ENCODE measurements at regions not wholly inside any gene's neighbourhood (a gene's known extent, or its start where the extent isn't known, plus 50 kb on each side); places are given as distances from the start of the nearest gene placed in this dataset.

GRCh38 chr10:84900141-84900540 lies 571.8 kb downstream of the CCSER2 start (continued):
- TF ChIP-seq JUNB (IDR thresholded peaks at IDR 0.05; ENCODE audit: unreplicated experiment) = no peak
- no peak for TF ChIP-seq CREB1 (CRISPR knock-in tag; IDR thresholded peaks at IDR 0.05; ENCODE audit: low read depth)
- TF ChIP-seq EZH2phosphoT487 (IDR thresholded peaks at IDR 0.05; ENCODE audit: unreplicated experiment) = no peak

- H2AFZ ChIP-seq = no peak overlapping the region
- Mint-ChIP-seq H3K9me3 (peaks cover 51% of the 10 kb centered on the region), H3K4me1 (no peaks in the 10 kb centered on the region; the same call in 2 of the 3 replicates), H3K36me3 (ENCODE audit: low read depth) (0 out of 3 replicates have a peak, but pooled peaks cover 3% of the 10 kb centered on the region), H3K4me3 (no peak overlapping the region), H3K27ac (no peak overlapping the region), H3K27me3 (ENCODE audit: insufficient read depth, low read depth, poor library complexity) (peaks cover 2% of the 10 kb centered on the region)
- DNase-seq (ENCODE audit: low spot score) = no peak
- TF ChIP-seq ETS1 (IDR thresholded peaks at IDR 0.05) (no peak), ZNF114 (CRISPR knock-in tag; IDR thresholded peaks at IDR 0.05) (no peak), NANOG (IDR thresholded peaks at IDR 0.05; ENCODE audit: borderline replicate concordance) (no peak), REST (IDR thresholded peaks at IDR 0.05; ENCODE audit: unreplicated experiment) (no peak), CREB1 (CRISPR knock-in tag; IDR thresholded peaks at IDR 0.05; ENCODE audit: low read depth) (no peak), POLR2AphosphoS5 (IDR thresholded peaks at IDR 0.05; ENCODE audit: low read depth) (no peak), CTCF (conservative IDR thresholded peaks at IDR 0.05; ENCODE audit: low read depth in 2 of 2) (no peak), EZH2phosphoT487 (IDR thresholded peaks at IDR 0.05; ENCODE audit: unreplicated experiment) (no peak), ZNF331 (CRISPR knock-in tag; IDR thresholded peaks at IDR 0.05; ENCODE audit: low read depth) (no peak), JUNB (IDR thresholded peaks at IDR 0.05; ENCODE audit: unreplicated experiment) (no peak)
- no peaks in the 10 kb centered on the region for H3K36me3 ChIP-seq (ENCODE audit: insufficient read depth)
- no peak for ATAC-seq
- no peaks in the 10 kb centered on the region for H3K9me2 ChIP-seq (ENCODE audit: insufficient read depth)
- no peak overlapping the region for H3K4me3 ChIP-seq
- no peaks in the 10 kb centered on the region for H3K79me2 ChIP-seq (replicated peaks; ENCODE audit: insufficient read depth)
- H3K27me3 ChIP-seq (ENCODE audit: insufficient read depth) = no peaks in the 10 kb centered on the region
- no peaks in the 10 kb centered on the region for H3K4me1 ChIP-seq (ENCODE audit: insufficient read depth)
- H3K4me2 ChIP-seq = no peak overlapping the region
- no peak overlapping the region for H3K27ac ChIP-seq (ENCODE audit: low read depth)
- H3F3A ChIP-seq (replicated peaks; ENCODE audit: low read depth) = no peaks in the 10 kb centered on the region
- no peaks in the 10 kb centered on the region for H4K20me1 ChIP-seq (replicated peaks; ENCODE audit: insufficient read depth)
Measured at GRCh38 chr10:84901885-84902284, 573.5 kb downstream of the CCSER2 start.

All from GM23338 (cell line).